H1 (cell line): ENCODE measurements at regions not wholly inside any gene's neighbourhood (a gene's known extent, or its start where the extent isn't known, plus 50 kb on each side); places are given as distances from the start of the nearest gene placed in this dataset.

ENCODE experiments used
- BACH1 ChIP-seq: IDR thresholded peaks from 2 replicates; pipeline ENCODE4 v1.6.1; 2012; ENCODE audit warnings: low read length, improper control_type of control experiment
- HDAC6 ChIP-seq: IDR thresholded peaks from one replicate; pipeline ENCODE4 v1.7.1; 2012; ENCODE audit warnings: low read depth, mild to moderate bottlenecking, inconsistent platforms, low read length, moderate library complexity

DNA sequence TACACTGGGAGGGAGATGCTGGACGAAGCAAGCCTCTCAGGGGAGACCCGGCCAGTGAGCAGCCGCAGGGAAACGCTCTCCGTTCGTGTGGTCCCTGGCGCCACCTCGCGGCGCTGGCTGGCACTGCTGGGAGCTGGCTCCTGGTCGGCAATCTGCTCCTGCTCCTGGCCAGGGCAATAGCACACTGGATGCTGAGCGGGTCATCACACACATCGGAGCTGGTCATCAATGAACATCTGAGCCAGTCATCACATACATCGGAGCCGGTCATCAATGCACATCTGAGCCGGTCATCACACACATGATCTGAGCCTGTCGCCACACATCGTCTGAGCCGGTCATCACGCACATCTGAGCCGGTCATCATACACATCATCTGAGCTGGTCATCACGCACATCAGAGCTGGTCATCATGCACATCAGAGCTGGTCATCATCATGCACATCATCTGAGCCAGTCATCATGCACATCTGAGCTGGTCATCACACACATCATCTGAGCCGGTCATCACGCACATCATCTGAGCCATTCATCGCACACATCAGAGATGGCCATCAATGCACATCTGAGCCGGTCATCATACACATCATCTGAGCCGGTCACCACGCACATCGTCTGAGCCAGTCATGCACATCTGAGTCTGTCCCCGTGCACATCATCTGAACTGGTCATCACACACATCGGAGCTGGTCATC is 217.3 kb downstream of the RBFOX3 start (continued):
- no peak for TF ChIP-seq BACH1
- no peak for TF ChIP-seq HDAC6
